Germinal center (tissue), 1 donor: ENCODE measurements at regions not wholly inside any gene's neighbourhood (a gene's known extent, or its start where the extent isn't known, plus 50 kb on each side); places are given as distances from the start of the nearest gene placed in this dataset.
"Not testable (repeated sequence)": the region's sequence is repeated elsewhere in the genome, so short reads cannot be mapped to it uniquely, and the experiment has no call there.

Experiments used
- DNase-seq: peaks from one replicate; pipeline ENCODE4 v3.0.0; 2012; ENCODE audit warnings: mixed read lengths, low spot score

DNA sequence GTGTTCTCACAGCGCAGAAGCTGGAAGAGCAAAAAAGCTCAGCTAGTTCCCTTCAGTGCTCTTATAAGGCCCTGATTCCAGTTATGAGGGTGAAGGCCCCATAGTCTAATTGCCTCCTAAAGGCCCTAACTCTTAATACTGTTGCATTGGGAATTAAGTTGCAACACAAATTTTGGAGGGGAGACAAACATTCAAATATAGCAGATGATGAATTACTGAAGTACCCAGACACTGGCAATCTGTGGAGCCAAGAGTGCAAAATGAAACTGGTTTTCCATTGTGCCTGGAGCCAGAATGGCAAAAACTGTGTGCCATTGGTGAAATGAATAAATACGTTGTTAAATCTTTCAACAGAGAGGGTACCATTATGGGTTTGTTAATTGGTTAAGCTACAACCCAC, 356.0 kb downstream of the PPARGC1A start:
- DNase-seq = no peak

DNA sequence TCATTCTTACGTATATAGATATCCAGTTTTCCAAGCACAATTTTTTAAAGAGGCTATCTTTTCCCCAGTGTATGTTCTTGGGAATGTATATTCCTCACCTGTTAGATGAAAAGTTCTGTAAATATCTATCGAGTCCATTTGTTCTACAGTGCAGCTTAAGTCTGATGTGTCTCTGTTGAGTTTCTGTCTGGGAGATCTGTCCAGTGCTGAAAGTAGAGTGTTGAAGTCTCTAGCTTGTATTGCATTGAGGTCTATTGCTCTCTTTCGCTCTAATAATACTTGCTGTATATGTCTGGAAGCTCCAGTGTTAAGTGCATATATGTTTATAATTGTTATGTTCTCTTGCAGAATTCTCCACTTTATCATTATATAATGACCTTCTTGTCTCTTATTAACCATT, 373.1 kb downstream of the PPARGC1A start:
- DNase-seq = no peak

DNA sequence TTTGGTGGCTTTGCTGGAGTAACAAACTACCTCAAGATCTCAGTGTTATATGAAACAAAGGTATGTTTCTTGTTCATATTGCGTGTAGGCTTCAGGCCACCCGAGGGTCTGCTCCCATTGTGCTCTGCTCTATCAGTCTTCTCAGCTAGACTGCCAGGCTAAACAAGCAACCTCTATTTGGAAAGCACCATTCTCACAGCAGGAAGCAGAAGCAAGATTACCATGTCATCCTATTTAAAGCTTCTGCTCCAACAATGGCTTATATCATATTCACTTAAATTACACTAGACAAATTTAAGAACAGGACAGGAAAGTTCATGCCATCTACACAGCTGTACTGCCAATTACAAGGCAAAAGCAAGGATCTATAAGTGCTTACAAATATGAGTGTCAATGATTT, 385.8 kb downstream of the PPARGC1A start:
- DNase-seq = no peak

DNA sequence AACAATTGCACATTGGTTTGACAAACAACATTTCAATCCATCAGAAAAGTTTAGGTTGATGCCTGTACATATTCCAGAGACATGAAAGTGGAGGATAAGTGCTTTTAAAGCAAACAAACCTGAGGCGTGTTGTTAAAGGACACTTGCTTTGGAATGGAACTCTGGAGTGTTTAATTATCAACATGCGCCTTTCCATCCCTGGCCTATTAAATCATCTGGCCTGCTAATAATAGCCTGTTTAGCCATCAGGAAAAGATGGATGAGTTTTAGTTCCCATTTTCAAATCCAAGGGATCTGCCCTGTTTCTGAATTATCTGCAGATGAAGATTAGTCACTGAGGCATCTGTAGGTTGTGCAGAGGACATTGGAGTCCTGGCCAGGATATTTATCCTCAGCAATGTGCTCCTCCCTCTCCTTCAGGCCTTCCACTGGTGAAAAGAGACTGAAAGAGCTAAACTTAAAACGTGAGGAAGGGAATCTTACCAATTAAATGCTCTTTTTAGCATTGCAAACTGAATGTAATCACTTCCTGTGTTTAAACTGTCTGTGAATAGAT, 388.9 kb downstream of the PPARGC1A start:
- DNase-seq = no peak

DNA sequence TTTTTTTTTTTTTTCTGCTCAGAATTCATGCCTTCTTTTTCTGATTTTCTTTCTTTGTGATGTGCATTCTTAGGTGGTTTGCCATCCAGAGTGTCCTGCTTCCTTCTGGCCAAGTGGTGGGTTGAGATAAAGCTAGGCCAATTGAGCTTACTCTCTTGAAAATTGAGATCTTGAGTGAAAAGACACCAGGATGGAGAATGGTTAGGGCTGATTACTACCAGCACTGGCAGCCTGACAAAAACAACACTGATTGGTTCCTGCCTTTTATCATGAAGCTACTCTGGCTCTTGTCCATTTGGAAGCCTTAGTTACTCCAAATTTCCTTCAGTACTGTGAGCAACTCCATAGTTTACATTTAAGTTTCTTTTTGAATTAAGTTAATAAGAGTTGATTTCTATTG, 404.0 kb downstream of the PPARGC1A start:
- DNase-seq = no peak

DNA sequence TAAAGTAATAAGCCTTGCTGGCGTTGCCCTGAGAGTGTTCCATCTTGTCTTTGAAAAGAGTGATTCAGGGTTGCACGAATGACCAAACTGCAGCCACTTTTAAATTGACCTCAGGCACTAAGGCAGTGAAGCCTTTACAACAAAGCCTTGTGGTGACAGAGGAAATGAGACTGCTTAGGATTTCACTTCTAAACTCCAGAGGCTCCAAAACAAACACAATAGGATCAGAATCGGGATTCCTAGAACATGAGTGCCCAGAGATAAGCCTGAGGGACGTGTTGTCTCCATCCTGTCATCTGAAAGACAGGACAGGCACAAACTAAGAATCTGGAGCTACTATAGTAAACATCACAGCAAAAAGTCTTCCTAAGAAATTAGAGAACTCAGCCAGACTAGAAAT, 405.2 kb downstream of the PPARGC1A start:
- DNase-seq = no peak

DNA sequence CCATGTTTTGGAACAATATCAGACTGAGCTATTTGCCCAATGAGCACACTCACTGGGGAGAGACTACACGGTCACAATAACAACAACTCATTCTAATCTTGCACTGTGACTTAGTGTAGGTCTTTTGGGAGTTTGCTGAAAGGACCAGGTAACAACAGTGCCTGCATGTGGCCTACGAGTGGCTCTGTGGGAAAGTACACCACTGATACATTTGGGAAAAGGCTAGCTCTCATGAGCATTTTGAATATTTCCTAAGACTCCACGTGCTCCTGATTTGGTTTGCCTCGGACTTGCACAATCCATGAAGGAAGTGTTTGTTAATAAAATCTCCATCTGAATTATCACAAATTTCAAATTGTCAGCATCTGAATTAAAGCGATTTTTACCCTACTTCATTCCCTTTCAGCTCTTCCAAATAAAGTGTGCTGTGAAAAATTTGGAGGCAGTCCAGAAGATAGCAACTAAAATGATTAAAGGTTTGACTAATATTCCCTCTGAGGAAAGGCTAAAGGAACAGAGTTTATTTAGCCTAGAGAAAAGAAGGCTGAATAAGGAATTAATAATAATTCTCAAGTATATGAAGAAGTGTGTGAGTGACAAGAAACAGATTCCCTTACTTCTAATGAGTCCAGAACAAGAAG, 406.4 kb downstream of the PPARGC1A start:
- DNase-seq = no peak

DNA sequence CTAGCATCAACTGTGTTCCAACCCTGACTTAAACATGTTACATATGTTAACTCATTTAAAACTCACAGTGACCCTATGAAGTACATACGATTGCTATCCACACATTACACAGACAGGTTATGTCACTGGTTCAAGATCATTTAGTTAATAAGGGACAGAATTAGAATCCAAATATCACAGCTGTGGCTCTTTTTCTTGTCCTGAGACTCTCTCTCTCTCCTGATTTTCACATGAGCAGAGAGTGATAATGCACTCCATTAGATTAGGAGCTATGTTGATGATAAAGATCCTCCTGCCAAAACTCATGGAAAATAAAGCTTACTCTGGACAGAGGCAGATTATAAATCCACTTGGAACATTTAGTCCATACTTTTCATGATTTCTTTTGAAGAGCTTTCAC, 408.3 kb downstream of the PPARGC1A start:
- DNase-seq = no peak

DNA sequence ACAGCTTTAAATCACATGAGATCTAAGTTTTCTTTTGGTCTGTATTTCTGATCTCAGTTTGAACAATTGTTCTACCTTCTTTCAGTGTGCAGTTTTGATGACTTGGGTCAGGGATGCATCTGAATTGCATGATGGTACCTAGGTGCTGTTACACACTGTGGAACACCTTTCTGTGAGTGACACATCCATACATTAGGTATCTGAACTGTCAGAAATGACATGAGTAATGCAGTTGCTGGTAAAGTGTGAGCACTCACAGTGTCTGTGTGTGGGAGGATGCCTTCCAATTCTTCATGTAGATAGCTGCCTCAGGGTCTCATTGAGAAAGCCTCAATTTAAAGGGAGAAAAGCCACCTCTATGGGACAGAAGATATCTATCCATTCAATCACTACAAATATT, 411.9 kb downstream of the PPARGC1A start:
- no peak for DNase-seq

DNA sequence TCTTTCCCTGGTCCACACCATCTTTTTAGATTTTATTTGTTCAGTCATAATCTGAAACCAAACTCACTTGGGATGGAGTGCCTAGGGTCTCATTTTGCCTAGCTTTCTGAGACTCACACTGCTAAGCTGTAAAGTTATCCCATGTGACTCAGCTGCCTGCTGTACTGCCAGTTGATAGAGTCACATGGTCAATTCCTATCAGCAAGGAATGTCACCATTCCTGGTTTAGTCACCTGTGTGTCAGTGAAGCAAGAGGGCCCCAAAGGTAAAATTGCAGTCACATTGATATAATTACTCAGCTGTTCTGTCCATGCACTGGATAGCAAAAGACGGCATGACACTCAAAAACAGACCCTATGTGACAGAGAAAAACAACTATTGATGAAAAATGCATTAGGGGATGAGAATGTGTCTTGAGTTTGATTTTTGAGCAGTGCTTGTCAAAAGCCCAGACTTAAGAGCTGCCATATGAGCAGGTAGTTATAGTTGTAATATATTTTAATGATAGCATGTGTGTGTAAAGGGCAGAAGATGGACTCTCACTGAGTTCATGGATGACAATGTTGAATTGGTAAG, 413.2 kb downstream of the PPARGC1A start:
- no peak for DNase-seq

DNA sequence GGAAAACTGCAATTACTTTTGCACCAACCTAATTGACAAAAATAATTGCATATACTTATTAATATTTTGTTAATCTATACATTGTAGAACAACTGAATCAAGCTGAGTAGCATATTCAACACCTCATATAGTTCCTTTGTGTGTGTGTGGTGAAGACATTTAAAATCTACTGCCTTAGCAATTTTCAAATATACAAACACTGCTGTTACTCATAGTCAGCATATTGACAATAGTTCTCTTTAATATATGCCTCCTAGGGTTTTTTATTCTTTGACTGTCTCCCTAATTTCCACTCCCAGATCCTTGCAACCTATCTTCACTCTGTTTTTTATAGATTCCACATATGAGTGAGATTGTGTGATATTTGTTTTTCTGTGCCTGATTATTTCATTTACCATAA, 426.8 kb downstream of the PPARGC1A start:
- no peak for DNase-seq

DNA sequence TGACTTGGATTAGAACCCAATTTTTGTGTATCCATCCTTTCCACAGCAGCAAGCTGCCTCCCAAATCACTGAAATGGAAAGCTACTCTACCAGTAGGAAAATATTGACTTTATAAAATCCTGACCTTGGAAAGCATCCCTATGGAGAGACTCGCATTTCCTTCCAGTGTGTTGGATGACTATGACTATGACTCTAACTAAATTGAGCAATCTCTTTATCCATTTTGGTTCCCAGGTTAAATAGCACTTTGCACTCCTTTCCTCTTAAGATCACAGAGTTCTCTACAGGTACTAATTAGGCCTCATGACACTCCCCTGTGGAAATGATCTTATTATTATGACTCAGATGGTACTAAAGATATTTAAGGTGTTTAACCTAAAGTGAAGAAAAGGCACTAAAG, 431.8 kb downstream of the PPARGC1A start:
- no peak for DNase-seq

DNA sequence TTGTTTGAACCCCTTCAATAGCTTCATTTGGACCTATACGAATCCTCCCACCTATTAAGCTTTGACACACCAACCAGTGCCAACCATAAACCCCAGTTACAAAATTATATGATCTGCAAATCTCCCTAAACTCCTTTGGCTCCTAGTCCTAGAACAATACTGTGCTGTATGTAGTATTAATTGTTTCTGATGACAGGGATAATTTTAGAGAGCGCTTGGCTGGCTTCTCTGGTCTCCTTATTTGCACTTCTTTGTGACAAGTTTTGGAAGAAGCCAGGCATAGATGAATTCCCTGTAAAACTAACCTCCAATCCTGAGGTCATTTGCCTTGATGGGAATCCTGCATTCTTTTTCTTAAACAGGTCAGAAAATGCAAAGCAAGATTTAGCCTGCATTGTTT, 433.0 kb downstream of the PPARGC1A start:
- DNase-seq = no peak

DNA sequence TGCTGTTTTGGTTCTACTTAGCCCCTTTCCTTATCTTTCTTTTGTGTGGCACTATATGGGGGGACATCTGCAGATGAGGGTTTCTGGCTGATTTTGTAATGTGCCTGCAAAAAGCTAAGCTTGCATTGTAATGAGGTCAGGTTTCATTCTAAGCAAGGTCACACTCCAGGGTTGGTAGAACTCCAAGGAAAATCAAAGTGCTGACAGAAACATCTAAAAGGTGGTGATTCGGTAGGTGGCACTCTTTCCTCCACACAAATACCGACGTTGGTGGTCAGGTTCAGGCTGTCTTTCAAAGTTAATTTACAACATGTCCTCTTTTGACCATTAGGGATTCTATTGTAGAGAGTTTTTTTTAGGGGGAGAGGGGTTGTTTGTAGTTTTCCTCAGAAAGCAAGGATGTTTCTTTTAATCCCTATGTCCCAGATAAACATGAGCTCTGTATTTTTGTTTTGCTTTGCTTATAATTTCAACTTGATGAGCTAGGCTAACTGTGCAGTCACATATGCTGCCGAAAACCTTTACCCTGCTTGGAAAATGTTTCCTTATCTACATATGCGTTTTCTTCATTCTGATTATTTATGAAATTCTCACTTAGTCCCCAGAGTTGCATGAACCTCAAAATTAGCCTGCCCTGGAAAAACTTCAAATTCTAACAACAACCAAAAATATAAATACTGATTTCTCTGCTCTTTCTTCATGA, 434.2 kb downstream of the PPARGC1A start:
- DNase-seq = no peak

DNA sequence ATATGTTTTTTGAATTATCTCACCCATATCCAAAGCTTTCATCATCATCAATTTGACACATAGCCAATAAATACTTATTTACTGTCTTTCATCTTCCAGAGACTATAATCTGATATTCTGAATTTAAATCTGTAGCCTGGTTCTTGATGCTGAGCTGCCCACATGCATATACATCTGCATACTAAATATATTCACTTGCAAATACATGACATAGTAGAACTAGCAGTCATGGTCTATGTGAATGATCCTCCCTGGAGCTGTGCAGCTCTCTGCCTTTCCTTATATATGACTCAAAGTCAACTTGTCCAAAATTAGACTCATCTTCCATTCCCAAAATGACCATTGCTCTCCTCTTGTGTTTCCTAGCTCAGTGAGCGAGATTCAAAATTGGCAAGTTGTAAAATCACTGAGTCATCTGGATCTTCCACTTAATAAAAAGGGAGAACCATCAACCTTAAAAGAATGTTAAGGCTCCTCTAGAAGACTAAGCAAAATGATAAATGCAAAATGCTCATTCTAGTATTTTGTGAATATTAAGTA, 448.2 kb downstream of the PPARGC1A start:
- no peak for DNase-seq

DNA sequence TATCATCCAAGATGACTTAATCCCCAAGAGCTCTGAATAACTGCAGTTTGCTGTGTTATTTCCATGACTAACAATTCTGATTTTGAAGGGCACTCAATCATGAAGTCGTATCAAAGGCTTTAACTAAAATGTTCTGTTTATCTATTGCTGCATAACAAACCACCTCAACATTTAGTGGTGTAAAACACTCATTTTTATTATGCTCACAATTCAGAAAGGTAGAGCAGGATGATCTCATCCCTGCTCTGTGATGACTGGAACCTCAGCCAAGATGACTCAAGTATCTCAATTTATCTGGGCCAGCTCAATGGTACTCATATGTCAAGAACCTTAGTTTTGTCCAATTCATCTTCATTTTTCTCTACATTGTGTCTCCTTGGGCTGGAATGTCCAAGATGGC, 451.1 kb downstream of the PPARGC1A start:
- no peak for DNase-seq

DNA sequence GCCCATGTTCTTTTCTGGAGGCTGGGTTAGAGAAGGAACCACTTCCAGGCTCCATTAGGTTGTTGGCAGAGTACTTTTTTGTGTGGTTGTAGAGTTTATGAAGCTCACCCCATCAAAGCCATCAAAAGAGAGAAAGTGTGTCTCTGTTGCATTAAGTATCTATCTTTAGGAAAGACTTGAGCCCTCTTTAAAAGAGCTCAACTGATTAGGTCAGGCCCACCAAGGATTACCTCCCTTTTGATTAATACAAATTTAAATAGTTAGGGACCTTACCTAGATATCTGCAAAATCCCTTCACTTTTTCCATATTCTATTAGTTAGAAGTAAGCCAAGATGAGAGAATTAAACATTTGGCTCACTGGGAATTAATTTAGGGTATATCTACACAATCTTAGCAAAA, 460.4 kb downstream of the PPARGC1A start:
- no peak for DNase-seq

DNA sequence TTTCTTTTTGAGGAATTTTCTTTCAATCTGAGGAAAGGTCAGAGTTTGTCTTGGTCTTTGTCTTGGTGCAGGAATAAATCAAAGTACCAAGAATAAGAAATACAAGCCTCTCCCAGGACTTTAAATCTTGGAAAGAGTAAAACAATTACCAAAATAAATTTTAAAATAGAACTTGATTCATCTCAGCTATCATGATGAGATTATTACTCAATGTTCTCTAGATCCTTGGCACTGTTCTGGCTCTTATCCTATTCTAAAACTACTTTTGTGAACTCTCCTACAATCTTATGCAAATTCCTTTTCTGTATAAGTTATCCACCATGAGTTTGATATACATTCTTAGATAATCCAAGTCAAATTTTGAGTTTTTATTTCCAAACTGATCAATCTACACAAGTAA, 464.3 kb downstream of the PPARGC1A start:
- no peak for DNase-seq

DNA sequence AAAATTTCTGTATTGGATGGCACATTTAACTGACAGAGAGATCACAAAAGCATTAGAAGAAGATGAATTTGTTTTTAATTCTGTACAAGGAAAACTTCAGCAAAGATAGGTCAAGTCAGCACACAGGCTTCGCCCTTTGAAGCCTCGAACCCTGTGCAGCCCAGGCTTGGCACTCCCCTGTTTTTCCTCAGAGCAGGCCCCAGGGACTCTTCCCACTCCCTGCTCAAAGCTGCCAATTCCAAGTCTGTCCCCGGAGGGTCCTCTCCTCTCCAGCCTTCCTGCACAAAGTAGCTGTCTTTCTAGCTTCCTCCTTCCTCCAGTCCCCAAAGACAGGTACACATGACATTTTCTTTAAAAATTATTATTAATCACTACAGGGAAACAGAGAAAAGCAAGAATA, 466.3 kb downstream of the PPARGC1A start:
- no peak for DNase-seq

DNA sequence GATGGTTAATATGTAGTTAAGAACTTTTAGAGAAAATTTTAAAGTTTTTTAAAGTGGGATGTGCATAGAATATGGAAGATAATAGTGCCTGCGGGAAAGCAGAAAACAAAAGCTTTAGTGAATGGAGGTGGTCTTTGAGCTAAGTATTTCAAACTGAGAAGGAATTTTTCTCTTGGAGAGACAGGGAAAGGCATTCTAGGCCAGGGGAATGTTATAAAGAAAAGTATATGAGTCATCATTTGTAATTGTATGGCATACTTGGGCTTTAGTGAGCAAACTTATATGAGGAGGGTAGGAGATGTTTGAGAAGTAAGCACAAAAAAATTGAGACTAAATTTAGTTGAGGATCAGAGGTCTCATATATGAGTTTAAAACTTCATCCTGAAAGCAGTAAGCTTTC, 467.0 kb downstream of the PPARGC1A start:
- no peak for DNase-seq

DNA sequence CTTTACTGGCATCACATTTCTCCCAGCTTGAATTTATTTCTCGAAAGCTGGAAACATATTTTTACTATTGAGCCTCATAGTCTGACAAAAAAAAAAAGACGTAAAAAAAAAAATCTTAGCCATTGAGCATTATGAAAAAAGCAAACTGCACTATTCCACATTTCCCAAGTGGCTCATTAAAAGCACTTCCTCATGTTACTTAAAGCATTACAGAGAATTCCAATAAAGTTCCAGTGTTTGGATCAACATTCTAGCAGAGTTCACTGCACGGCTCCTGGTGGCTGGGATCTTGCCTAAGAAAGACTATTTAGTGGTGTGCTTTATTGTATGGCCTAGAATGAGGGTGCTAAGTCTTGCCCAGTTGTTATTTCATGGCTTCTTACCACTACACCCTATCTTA, 476.2 kb downstream of the PPARGC1A start:
- DNase-seq = no peak

DNA sequence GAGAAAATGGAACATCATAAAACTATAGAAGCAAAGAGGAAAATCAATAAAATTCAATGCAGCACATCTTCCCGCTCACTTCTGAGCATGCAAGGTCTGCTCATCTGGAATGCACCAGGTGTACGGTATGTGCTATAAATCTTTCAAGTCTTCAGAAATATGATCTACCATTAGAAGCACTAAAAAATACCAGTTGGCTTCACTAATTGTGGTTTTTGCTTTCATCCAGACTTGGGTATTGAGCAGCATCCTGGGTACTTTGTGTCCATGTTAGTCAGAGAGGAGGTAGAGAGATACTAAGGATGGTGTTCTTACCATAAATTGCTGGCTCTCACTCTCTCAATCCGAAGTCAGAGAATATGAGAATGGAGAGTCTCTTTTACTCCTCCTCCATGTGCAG, 477.1 kb downstream of the PPARGC1A start:
- no peak for DNase-seq

DNA sequence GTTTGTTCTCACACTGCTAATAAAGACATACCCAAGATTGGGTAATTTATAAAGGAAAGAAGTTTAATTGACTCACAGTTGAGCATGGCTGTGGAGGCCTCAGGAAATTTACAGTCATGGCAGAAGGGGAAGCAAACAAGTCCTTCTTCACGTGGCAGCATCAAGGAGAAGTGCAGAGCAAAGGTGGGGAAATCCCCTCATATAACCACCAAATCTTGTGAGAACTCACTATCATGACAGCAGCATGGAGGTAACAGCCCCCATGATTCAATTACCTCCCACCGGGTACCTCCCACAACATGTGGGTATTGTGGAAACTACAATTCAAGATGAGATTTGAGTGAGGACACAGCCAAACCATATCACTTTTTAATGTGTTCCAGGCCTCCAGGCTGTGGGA, 480.9 kb downstream of the PPARGC1A start:
- DNase-seq = not testable (repeated sequence)
